Cardiac muscle cell (in vitro differentiated cells and primary cell): ENCODE measurements at regions not wholly inside any gene's neighbourhood (a gene's known extent, or its start where the extent isn't known, plus 50 kb on each side); places are given as distances from the start of the nearest gene placed in this dataset.
A peak's percentile ranks its signal among the peaks of the same experiment; 100 is the strongest.

ENCODE experiments used
- DNase-seq, 2 donors: peaks; one replicate each; pipeline versions ENCODE4 v3.0.0 to v3.0.0-alpha.2; 2010 to 2017; ENCODE audit warnings: low read depth in 1 of 2, low spot score in 1 of 2
- H3K27ac ChIP-seq: fragments of 200-600 bp; sonication (generic); 2 replicates; pipeline ENCODE4 v1.5.1; 2016
- H3K27me3 ChIP-seq: fragments of 200-600 bp; sonication (generic); 2 replicates; pipeline ENCODE4 v1.6.0; 2016; ENCODE audit warnings: control low read depth
- H3K36me3 ChIP-seq: fragments of 200-600 bp; sonication (generic); 2 replicates; pipeline ENCODE4 v1.5.1; 2016; ENCODE audit warnings: control low read depth
- H3K4me1 ChIP-seq: fragments of 200-600 bp; sonication (generic); 2 replicates; pipeline ENCODE4 v1.8.1; 2017; ENCODE audit warnings: low read depth, mild to moderate bottlenecking, mixed run types
- H3K4me3 ChIP-seq: fragments of 200-600 bp; sonication (generic); 2 replicates; pipeline ENCODE4 v1.5.1; 2016; ENCODE audit warnings: mild to moderate bottlenecking
- H3K9me3 ChIP-seq: fragments of 200-600 bp; sonication (generic); 2 replicates; pipeline ENCODE4 v1.5.1; 2017; ENCODE audit warnings: low read depth, mild to moderate bottlenecking, control low read depth
- CTCF ChIP-seq: IDR thresholded peaks from 2 replicates; pipeline ENCODE4 v1.5.1; 2012; ENCODE audit warnings: low read depth, mild to moderate bottlenecking, low read length

- Histone ChIP-seq H3K27ac (no peak overlapping the region), H3K27me3 (no peaks in the 10 kb centered on the region), H3K9me3 (no peaks in the 10 kb centered on the region), H3K36me3 (no peaks in the 10 kb centered on the region), H3K4me1 (no peaks in the 10 kb centered on the region), H3K4me3 (no peak overlapping the region)
- TF ChIP-seq CTCF, result no peak
- DNase-seq, result peak in 1 of 2 donors; percentile 70
These were observed 70.2 kb downstream of the HRH4 start for GRCh38 chr18:24530630-24531111.

GRCh38 chr18:24534271-24534670 lies 73.8 kb downstream of the HRH4 start:
- Histone ChIP-seq H3K9me3 (no peaks in the 10 kb centered on the region), H3K27ac (no peak overlapping the region), H3K4me3 (no peak overlapping the region), H3K4me1 (no peaks in the 10 kb centered on the region), H3K36me3 (no peaks in the 10 kb centered on the region), H3K27me3 (no peaks in the 10 kb centered on the region)
- no peak for DNase-seq
- TF ChIP-seq CTCF, result no peak

- Histone ChIP-seq H3K36me3 (no peaks in the 10 kb centered on the region), H3K4me1 (no peaks in the 10 kb centered on the region), H3K27me3 (no peaks in the 10 kb centered on the region), H3K9me3 (no peaks in the 10 kb centered on the region), H3K4me3 (no peak overlapping the region), H3K27ac (no peak overlapping the region)
- no peak for DNase-seq
- TF ChIP-seq CTCF, result no peak
These were observed 74.3 kb downstream of the HRH4 start for GRCh38 chr18:24534737-24535136.

GRCh38 chr18:24535527-24536295 lies 75.3 kb downstream of the HRH4 start:
- H3K27me3 ChIP-seq, result no peaks in the 10 kb centered on the region
- H3K36me3 ChIP-seq, result no peaks in the 10 kb centered on the region
- no peak for DNase-seq
- no peak overlapping the region for H3K27ac ChIP-seq
- no peak overlapping the region for H3K4me3 ChIP-seq
- TF ChIP-seq CTCF, result no peak
- no peaks in the 10 kb centered on the region for H3K9me3 ChIP-seq
- no peaks in the 10 kb centered on the region for H3K4me1 ChIP-seq

GRCh38 chr18:24536326-24536725 lies 75.9 kb downstream of the HRH4 start:
- no peak for TF ChIP-seq CTCF
- DNase-seq, result no peak
- Histone ChIP-seq H3K27me3 (no peaks in the 10 kb centered on the region), H3K4me1 (no peaks in the 10 kb centered on the region), H3K36me3 (no peaks in the 10 kb centered on the region), H3K4me3 (no peak overlapping the region), H3K27ac (no peak overlapping the region), H3K9me3 (no peaks in the 10 kb centered on the region)
